ENCODE measurements at regions not wholly inside any gene's neighbourhood (a gene's known extent, or its start where the extent isn't known, plus 50 kb on each side); places are given as distances from the start of the nearest gene placed in this dataset.

GRCh38 chr15:27686369-27686768 lies 412.7 kb downstream of the OCA2 start:
- no peaks in the 10 kb centered on the region for H3K9me3 ChIP-seq (ENCODE audit: control insufficient read depth in 4 of 4, insufficient read depth in 3 of 4, low read length in 3 of 4)
- H3K36me3 ChIP-seq (ENCODE audit: control insufficient read depth in 4 of 4, insufficient read depth in 4 of 4, low read length in 4 of 4) = no peaks in the 10 kb centered on the region
- TF ChIP-seq CTCF (IDR thresholded peaks at IDR 0.05; ENCODE audit: control extremely low read depth, extremely low read depth) = no peak
- no peaks in the 10 kb centered on the region for H3K27me3 ChIP-seq (ENCODE audit: control insufficient read depth in 3 of 3, insufficient read depth in 3 of 3, low read length in 2 of 3)
- no peak overlapping the region for H3K27ac ChIP-seq (ENCODE audit: low read depth in 1 of 2, low read length in 1 of 2)
- no peak for ATAC-seq (ENCODE audit: insufficient read depth, low FRiP score)
- H3K4me1 ChIP-seq (ENCODE audit: control insufficient read depth in 5 of 5, insufficient read depth in 5 of 5, low read length in 5 of 5) = peaks cover 0 to 5% (median 1%) of the 10 kb centered on the region in 5 donors
- 72 to 74% methylated on average over 3 of the region's 3 CpGs for WGBS, 2 donors
- DNase-seq = no peak
- H3K4me3 ChIP-seq = no peak overlapping the region
- H3K9ac ChIP-seq (ENCODE audit: insufficient read depth in 1 of 2, low read length in 2 of 2) = no peak overlapping the region

DNA sequence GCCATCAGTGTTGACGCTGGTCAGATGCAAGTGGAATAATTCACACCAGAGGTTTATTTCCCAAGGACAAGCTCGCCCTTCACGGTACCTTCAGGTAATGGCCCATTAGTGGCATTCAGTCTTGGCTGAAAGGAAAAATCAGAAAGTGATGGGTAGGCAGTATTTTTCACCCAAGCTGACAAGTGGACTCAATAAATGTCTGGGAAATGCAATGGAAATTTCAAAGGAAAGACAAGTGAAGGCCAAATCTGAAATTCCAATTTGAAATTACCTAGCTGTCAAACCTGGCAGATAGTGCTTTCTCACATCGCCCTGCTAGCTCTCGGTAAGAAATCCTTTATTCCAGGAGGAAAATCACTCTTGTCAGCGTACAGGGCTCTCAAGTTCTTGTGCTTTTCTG lies 413.5 kb downstream of the OCA2 start:
- peaks cover 0 to 11% (median 1%) of the 10 kb centered on the region in 5 donors for H3K4me1 ChIP-seq (ENCODE audit: control insufficient read depth in 5 of 5, insufficient read depth in 5 of 5, low read length in 5 of 5)
- no peaks in the 10 kb centered on the region for H3K36me3 ChIP-seq (ENCODE audit: control insufficient read depth in 4 of 4, insufficient read depth in 4 of 4, low read length in 4 of 4)
- H3K27ac ChIP-seq (ENCODE audit: low read depth in 1 of 2, low read length in 1 of 2) = no peak overlapping the region
- no peak overlapping the region for H3K9ac ChIP-seq (ENCODE audit: insufficient read depth in 1 of 2, low read length in 2 of 2)
- H3K4me3 ChIP-seq = no peak overlapping the region
- no peaks in the 10 kb centered on the region for H3K9me3 ChIP-seq (ENCODE audit: control insufficient read depth in 4 of 4, insufficient read depth in 3 of 4, low read length in 3 of 4)
- no peaks in the 10 kb centered on the region for H3K27me3 ChIP-seq (ENCODE audit: control insufficient read depth in 3 of 3, insufficient read depth in 3 of 3, low read length in 2 of 3)
- ATAC-seq (ENCODE audit: insufficient read depth, low FRiP score) = no peak
- TF ChIP-seq CTCF (IDR thresholded peaks at IDR 0.05; ENCODE audit: control extremely low read depth, extremely low read depth) = no peak
- no peak for DNase-seq
- 89 to 90% methylated on average over 6 of the region's 6 CpGs for WGBS, 2 donors

GRCh38 chr15:27683121-27683520 lies 416.0 kb downstream of the OCA2 start:
- ATAC-seq (ENCODE audit: insufficient read depth, low FRiP score) = no peak
- TF ChIP-seq CTCF (IDR thresholded peaks at IDR 0.05; ENCODE audit: control extremely low read depth, extremely low read depth) = no peak
- Histone ChIP-seq H3K36me3 (ENCODE audit: control insufficient read depth in 4 of 4, insufficient read depth in 4 of 4, low read length in 4 of 4) (no peaks in the 10 kb centered on the region), H3K4me1 (ENCODE audit: control insufficient read depth in 5 of 5, insufficient read depth in 5 of 5, low read length in 5 of 5) (peaks cover 0 to 36% (median 6%) of the 10 kb centered on the region in 5 donors), H3K9me3 (ENCODE audit: control insufficient read depth in 4 of 4, insufficient read depth in 3 of 4, low read length in 3 of 4) (no peaks in the 10 kb centered on the region), H3K27me3 (ENCODE audit: control insufficient read depth in 3 of 3, insufficient read depth in 3 of 3, low read length in 2 of 3) (no peaks in the 10 kb centered on the region), H3K9ac (ENCODE audit: insufficient read depth in 1 of 2, low read length in 2 of 2) (no peak overlapping the region), H3K4me3 (no peak overlapping the region), H3K27ac (ENCODE audit: low read depth in 1 of 2, low read length in 1 of 2) (no peak overlapping the region)
- DNase-seq = peak in 1 of 3 donors; percentile 22
- 80 to 86% methylated on average over 3 of the region's 3 CpGs for WGBS, 2 donors

DNA sequence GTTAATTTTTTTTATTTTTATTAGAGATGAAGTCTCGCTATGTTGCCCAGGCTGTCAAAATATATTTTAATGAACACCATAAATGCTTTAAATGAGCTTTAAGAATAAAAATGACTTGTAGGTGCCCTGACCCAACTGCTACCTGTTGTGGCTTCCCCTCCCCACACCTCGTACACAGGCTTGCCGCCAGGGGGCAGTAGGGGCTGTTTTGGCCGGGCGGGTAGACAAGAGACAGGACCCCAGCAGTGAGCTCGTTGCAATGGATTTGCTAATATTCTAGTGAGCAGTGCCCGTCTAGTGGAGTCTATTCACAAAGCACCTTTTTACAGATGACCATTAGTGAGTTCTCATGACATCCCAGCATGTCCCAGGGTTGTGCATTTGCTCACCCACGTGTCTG lies 418.1 kb downstream of the OCA2 start:
- no peaks in the 10 kb centered on the region for H3K36me3 ChIP-seq (ENCODE audit: control insufficient read depth in 4 of 4, insufficient read depth in 4 of 4, low read length in 4 of 4)
- no peaks in the 10 kb centered on the region for H3K9me3 ChIP-seq (ENCODE audit: control insufficient read depth in 4 of 4, insufficient read depth in 3 of 4, low read length in 3 of 4)
- ATAC-seq (ENCODE audit: insufficient read depth, low FRiP score) (no peak), DNase-seq (peak in 1 of 3 donors; percentile 33)
- no peak for TF ChIP-seq CTCF (IDR thresholded peaks at IDR 0.05; ENCODE audit: control extremely low read depth, extremely low read depth)
- H3K4me3 ChIP-seq = no peak overlapping the region
- no peak overlapping the region for H3K27ac ChIP-seq (ENCODE audit: low read depth in 1 of 2, low read length in 1 of 2)
- peaks cover 0 to 36% (median 6%) of the 10 kb centered on the region in 5 donors for H3K4me1 ChIP-seq (ENCODE audit: control insufficient read depth in 5 of 5, insufficient read depth in 5 of 5, low read length in 5 of 5)
- 59 to 62% methylated on average over 8 of the region's 8 CpGs for WGBS, 2 donors
- no peak overlapping the region for H3K9ac ChIP-seq (ENCODE audit: insufficient read depth in 1 of 2, low read length in 2 of 2)
- no peaks in the 10 kb centered on the region for H3K27me3 ChIP-seq (ENCODE audit: control insufficient read depth in 3 of 3, insufficient read depth in 3 of 3, low read length in 2 of 3)

All from lung (tissue), 11 donors.